GM12892 (cell line): ENCODE measurements at regions not wholly inside any gene's neighbourhood (a gene's known extent, or its start where the extent isn't known, plus 50 kb on each side); places are given as distances from the start of the nearest gene placed in this dataset.

Experiments used
- POLR2A ChIP-seq: IDR thresholded peaks from 2 replicates; pipeline ENCODE4 v1.6.1; 2011; ENCODE audit warnings: low read depth, low read length, control low read depth
- POLR2AphosphoS5 ChIP-seq: IDR thresholded peaks from 2 replicates; pipeline ENCODE4 v1.6.1; 2011; ENCODE audit warnings: low read depth, low read length, control low read depth

DNA sequence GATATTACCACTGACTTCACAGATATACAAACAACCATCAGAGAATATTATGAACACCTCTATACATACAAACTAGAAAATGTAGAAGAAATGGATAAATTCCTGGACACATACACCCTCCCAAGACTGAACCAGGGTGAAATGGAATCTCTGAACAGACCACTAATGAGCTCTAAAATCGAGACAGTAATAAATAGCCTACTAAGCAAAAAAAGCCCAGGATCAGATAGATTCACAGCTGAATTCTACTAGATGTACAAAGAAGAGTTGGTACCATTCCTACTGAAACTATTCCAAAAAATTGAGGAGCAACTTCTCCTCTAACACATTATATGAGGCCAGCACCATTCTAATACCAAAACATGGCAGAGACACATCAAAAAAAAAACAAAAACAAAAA, 837.7 kb downstream of the FSCB start:
- TF ChIP-seq POLR2A (no peak), POLR2AphosphoS5 (no peak)
